ENCODE measurements at regions not wholly inside any gene's neighbourhood (a gene's known extent, or its start where the extent isn't known, plus 50 kb on each side); places are given as distances from the start of the nearest gene placed in this dataset.

GRCh38 chr6:27687154-27688013 lies 214.5 kb upstream of the ZNF184 start:
- Histone ChIP-seq H3K4me2 (peak overlapping the region; percentile 79), H3K9me2 (ENCODE audit: insufficient read depth) (no peaks in the 10 kb centered on the region), H3F3A (replicated peaks; ENCODE audit: low read depth) (no peaks in the 10 kb centered on the region), H3K4me3 (peak overlapping the region; percentile 77), H3K4me1 (ENCODE audit: insufficient read depth) (0 out of 2 replicates have a peak, but pooled peaks cover 4% of the 10 kb centered on the region), H2AFZ (peak overlapping the region; percentile 85), H3K79me2 (replicated peaks; ENCODE audit: insufficient read depth) (no peaks in the 10 kb centered on the region), H3K27me3 (ENCODE audit: insufficient read depth) (no peaks in the 10 kb centered on the region), H3K36me3 (ENCODE audit: insufficient read depth) (no peaks in the 10 kb centered on the region), H4K20me1 (replicated peaks; ENCODE audit: insufficient read depth) (no peaks in the 10 kb centered on the region), H3K27ac (ENCODE audit: low read depth) (no peak overlapping the region)
- peaks cover 27% of the 10 kb centered on the region for H3K27me3 Mint-ChIP-seq (ENCODE audit: insufficient read depth, low read depth, poor library complexity)
- peaks cover 4% of the 10 kb centered on the region; the same call in 2 of the 3 replicates for H3K36me3 Mint-ChIP-seq (ENCODE audit: low read depth)
- H3K4me3 Mint-ChIP-seq, result peak overlapping the region; percentile 93
- H3K27ac Mint-ChIP-seq, result peak overlapping the region; percentile 86
- H3K9me3 Mint-ChIP-seq, result peaks cover 12% of the 10 kb centered on the region; the same call in 2 of the 3 replicates
- DNase-seq (ENCODE audit: low spot score) (peak; percentile 97), ATAC-seq (peak; percentile 76)
- no peaks in the 10 kb centered on the region; the same call in 1 of the 3 replicates for H3K4me1 Mint-ChIP-seq
- TF ChIP-seq CTCF (conservative IDR thresholded peaks at IDR 0.05; ENCODE audit: low read depth in 2 of 2), result peak; percentile 64 to 77
- TF ChIP-seq ZNF331 (CRISPR knock-in tag; IDR thresholded peaks at IDR 0.05; ENCODE audit: low read depth), result no peak

GRCh38 chr6:27685279-27685678 lies 212.4 kb upstream of the ZNF184 start:
- Histone ChIP-seq H3K36me3 (ENCODE audit: insufficient read depth) (no peaks in the 10 kb centered on the region), H3K4me3 (no peak overlapping the region), H3K4me1 (ENCODE audit: insufficient read depth) (peaks cover 8% of the 10 kb centered on the region; the same call in 1 of the 2 replicates), H3K79me2 (replicated peaks; ENCODE audit: insufficient read depth) (no peaks in the 10 kb centered on the region), H2AFZ (no peak overlapping the region), H3K27ac (ENCODE audit: low read depth) (no peak overlapping the region), H4K20me1 (replicated peaks; ENCODE audit: insufficient read depth) (no peaks in the 10 kb centered on the region), H3K9me2 (ENCODE audit: insufficient read depth) (no peaks in the 10 kb centered on the region), H3K27me3 (ENCODE audit: insufficient read depth) (peaks cover 13% of the 10 kb centered on the region), H3K4me2 (no peak overlapping the region), H3F3A (replicated peaks; ENCODE audit: low read depth) (0 out of 2 replicates have a peak, but pooled peaks cover 3% of the 10 kb centered on the region)
- ATAC-seq, result no peak
- H3K36me3 Mint-ChIP-seq (ENCODE audit: low read depth), result peaks cover 8% of the 10 kb centered on the region; the same call in 2 of the 3 replicates
- H3K27ac Mint-ChIP-seq, result no peak overlapping the region
- no peak for DNase-seq (ENCODE audit: low spot score)
- H3K4me3 Mint-ChIP-seq, result no peak overlapping the region
- H3K9me3 Mint-ChIP-seq, result peaks cover 17% of the 10 kb centered on the region; the same call in 2 of the 3 replicates
- peaks cover 5% of the 10 kb centered on the region for H3K4me1 Mint-ChIP-seq
- H3K27me3 Mint-ChIP-seq (ENCODE audit: insufficient read depth, low read depth, poor library complexity), result peaks cover 44% of the 10 kb centered on the region
- TF ChIP-seq ZNF462 (CRISPR knock-in tag; IDR thresholded peaks at IDR 0.05) (no peak), CREB1 (CRISPR knock-in tag; IDR thresholded peaks at IDR 0.05; ENCODE audit: low read depth) (no peak), EZH2phosphoT487 (IDR thresholded peaks at IDR 0.05; ENCODE audit: unreplicated experiment) (no peak), ZNF331 (CRISPR knock-in tag; IDR thresholded peaks at IDR 0.05; ENCODE audit: low read depth) (no peak), ETS1 (IDR thresholded peaks at IDR 0.05) (no peak)
